ENCODE measurements at regions not wholly inside any gene's neighbourhood (a gene's known extent, or its start where the extent isn't known, plus 50 kb on each side); places are given as distances from the start of the nearest gene placed in this dataset.

GRCh38 chr4:31516520-31516919 is 796.4 kb downstream of the PCDH7 start:
- Mint-ChIP-seq H3K36me3 (ENCODE audit: low read depth, unreplicated experiment) (no peaks in the 10 kb centered on the region), H3K4me3 (ENCODE audit: unreplicated experiment) (no peak overlapping the region), H3K27me3 (ENCODE audit: unreplicated experiment) (no peaks in the 10 kb centered on the region), H3K4me1 (ENCODE audit: unreplicated experiment) (no peaks in the 10 kb centered on the region), H3K27ac (ENCODE audit: unreplicated experiment) (no peak overlapping the region), H3K9me3 (ENCODE audit: unreplicated experiment) (no peaks in the 10 kb centered on the region)
- TF ChIP-seq CTCF (IDR thresholded peaks at IDR 0.05; ENCODE audit: unreplicated experiment), result no peak
- no peak for DNase-seq (ENCODE audit: low spot score)

GRCh38 chr4:31518796-31519250 is 798.7 kb downstream of the PCDH7 start:
- Mint-ChIP-seq H3K27ac (ENCODE audit: unreplicated experiment) (no peak overlapping the region), H3K4me1 (ENCODE audit: unreplicated experiment) (no peaks in the 10 kb centered on the region), H3K9me3 (ENCODE audit: unreplicated experiment) (no peaks in the 10 kb centered on the region), H3K36me3 (ENCODE audit: low read depth, unreplicated experiment) (no peaks in the 10 kb centered on the region), H3K4me3 (ENCODE audit: unreplicated experiment) (no peak overlapping the region), H3K27me3 (ENCODE audit: unreplicated experiment) (no peaks in the 10 kb centered on the region)
- DNase-seq (ENCODE audit: low spot score), result no peak
- no peak for TF ChIP-seq CTCF (IDR thresholded peaks at IDR 0.05; ENCODE audit: unreplicated experiment)

- Mint-ChIP-seq H3K9me3 (ENCODE audit: unreplicated experiment) (no peaks in the 10 kb centered on the region), H3K27me3 (ENCODE audit: unreplicated experiment) (peaks cover 1% of the 10 kb centered on the region), H3K4me1 (ENCODE audit: unreplicated experiment) (no peaks in the 10 kb centered on the region), H3K27ac (ENCODE audit: unreplicated experiment) (no peak overlapping the region), H3K36me3 (ENCODE audit: low read depth, unreplicated experiment) (no peaks in the 10 kb centered on the region), H3K4me3 (ENCODE audit: unreplicated experiment) (no peak overlapping the region)
- DNase-seq (ENCODE audit: low spot score), result no peak
- no peak for TF ChIP-seq CTCF (IDR thresholded peaks at IDR 0.05; ENCODE audit: unreplicated experiment)
Measured at GRCh38 chr4:31530555-31530954, 810.4 kb downstream of the PCDH7 start.

- Mint-ChIP-seq H3K27me3 (ENCODE audit: unreplicated experiment) (no peaks in the 10 kb centered on the region), H3K4me1 (ENCODE audit: unreplicated experiment) (no peaks in the 10 kb centered on the region), H3K4me3 (ENCODE audit: unreplicated experiment) (no peak overlapping the region), H3K36me3 (ENCODE audit: low read depth, unreplicated experiment) (no peaks in the 10 kb centered on the region), H3K9me3 (ENCODE audit: unreplicated experiment) (no peaks in the 10 kb centered on the region), H3K27ac (ENCODE audit: unreplicated experiment) (no peak overlapping the region)
- DNase-seq (ENCODE audit: low spot score), result no peak
- TF ChIP-seq CTCF (IDR thresholded peaks at IDR 0.05; ENCODE audit: unreplicated experiment), result no peak
Measured at GRCh38 chr4:31538877-31539276, 818.7 kb downstream of the PCDH7 start.

GRCh38 chr4:31539284-31540069 is 819.3 kb downstream of the PCDH7 start:
- H3K27ac Mint-ChIP-seq (ENCODE audit: unreplicated experiment), result no peak overlapping the region

More at GRCh38 chr4:31539284-31540069, 819.3 kb downstream of the PCDH7 start:
- no peaks in the 10 kb centered on the region for H3K4me1 Mint-ChIP-seq (ENCODE audit: unreplicated experiment)
- no peak for TF ChIP-seq CTCF (IDR thresholded peaks at IDR 0.05; ENCODE audit: unreplicated experiment)
- no peaks in the 10 kb centered on the region for H3K27me3 Mint-ChIP-seq (ENCODE audit: unreplicated experiment)
- H3K36me3 Mint-ChIP-seq (ENCODE audit: low read depth, unreplicated experiment), result no peaks in the 10 kb centered on the region
- H3K9me3 Mint-ChIP-seq (ENCODE audit: unreplicated experiment), result no peaks in the 10 kb centered on the region
- no peak overlapping the region for H3K4me3 Mint-ChIP-seq (ENCODE audit: unreplicated experiment)
- DNase-seq (ENCODE audit: low spot score), result no peak

Measured in endothelial cell (in vitro differentiated cells).